Right lung (tissue), 2 donors: ENCODE measurements at regions not wholly inside any gene's neighbourhood (a gene's known extent, or its start where the extent isn't known, plus 50 kb on each side); places are given as distances from the start of the nearest gene placed in this dataset.
"Not testable (repeated sequence)": the region's sequence is repeated elsewhere in the genome, so short reads cannot be mapped to it uniquely, and the experiment has no call there.

Source experiments
- DNase-seq, 2 donors: peaks; one replicate each; pipeline ENCODE4 v3.0.0-alpha.2; 2013

DNA sequence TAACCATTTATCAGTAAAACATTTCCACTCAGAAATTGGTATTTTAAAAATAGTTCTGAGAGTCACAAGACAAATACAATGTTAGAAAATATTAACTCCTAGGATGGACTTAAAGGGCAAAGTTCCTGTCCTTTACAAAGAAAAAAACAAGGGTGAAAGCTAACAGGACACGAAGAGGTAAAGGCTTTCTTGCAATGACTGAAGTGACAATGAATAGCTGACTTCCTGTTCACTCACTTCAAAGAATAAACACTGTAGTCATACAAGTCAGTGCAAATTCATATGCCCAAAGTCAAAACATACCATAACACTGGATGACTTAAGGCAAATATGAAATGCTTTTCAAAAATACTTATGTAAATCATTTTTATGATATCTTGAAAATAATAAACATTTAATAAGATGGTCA is 1389.8 kb upstream of the ALCAM start:
- DNase-seq, result no peak

GRCh38 chr3:103977417-103977816 is 1389.3 kb upstream of the ALCAM start:
- DNase-seq, result no peak

GRCh38 chr3:103991461-103992115 is 1375.1 kb upstream of the ALCAM start:
- no peak for DNase-seq

GRCh38 chr3:103992469-103992868 is 1374.2 kb upstream of the ALCAM start:
- DNase-seq, result no peak

DNA sequence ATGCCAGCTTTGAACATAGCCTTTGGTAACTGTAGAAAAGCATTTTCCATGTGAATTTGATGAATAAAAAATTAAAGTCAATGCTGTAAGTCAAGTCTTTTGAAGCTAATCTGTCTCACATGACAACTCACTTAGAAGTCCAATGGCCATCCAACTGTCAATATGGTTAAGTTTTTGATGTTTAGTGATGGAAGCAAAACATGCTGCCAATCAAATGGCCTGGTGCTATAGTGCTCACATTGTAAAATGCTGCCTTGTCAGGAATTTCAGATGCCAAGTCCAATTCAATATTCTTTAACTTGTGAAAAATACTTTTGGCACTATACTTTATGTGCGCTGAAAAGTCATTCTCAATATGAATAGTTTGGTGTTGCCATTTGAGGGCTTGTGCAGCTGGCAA is 1361.8 kb upstream of the ALCAM start:
- DNase-seq, result no peak

DNA sequence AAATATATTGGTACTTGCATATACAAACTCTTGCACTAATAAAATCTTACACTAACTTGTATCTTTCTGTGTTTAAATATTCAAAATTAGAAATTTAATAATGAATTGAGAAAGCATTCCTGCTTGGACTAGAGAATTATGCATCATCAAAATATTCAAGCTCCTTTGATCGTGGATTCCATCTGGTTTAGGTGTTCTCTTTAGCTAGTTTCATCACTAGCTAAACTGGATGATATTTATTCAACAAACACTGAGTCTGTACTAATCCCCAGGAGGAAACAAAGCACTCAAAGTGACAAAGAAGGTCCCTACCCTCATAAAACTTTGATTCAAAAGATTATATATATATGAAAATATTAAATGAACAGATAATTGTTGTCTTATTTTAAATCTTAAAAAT is 1360.9 kb upstream of the ALCAM start:
- DNase-seq, result no peak

DNA sequence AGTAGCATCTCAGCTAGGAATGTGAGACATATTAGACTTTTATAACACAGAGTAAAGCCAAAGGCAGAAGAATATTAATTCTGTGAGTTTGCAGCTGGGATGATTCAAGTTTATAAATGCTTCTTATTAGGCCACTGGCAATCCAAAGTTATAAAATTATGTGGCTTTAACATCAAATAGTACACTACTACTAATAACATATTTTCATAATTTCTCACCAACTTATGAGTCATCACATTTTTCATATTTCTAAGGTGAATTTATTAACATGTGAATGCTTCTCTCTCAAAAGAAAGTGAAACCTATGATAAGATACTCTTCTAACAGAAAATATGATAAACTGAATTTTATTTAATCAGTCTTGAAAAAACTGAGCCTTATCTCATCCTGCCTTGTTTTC is 1348.2 kb upstream of the ALCAM start:
- DNase-seq, result no peak

- no peak for DNase-seq
Observed at GRCh38 chr3:104031598-104031997, 1335.1 kb upstream of the ALCAM start.

GRCh38 chr3:104032283-104032682 is 1334.4 kb upstream of the ALCAM start:
- DNase-seq, result no peak

- DNase-seq, result no peak
Observed at GRCh38 chr3:104040896-104041295, 1325.8 kb upstream of the ALCAM start.

GRCh38 chr3:104043001-104043543 is 1323.6 kb upstream of the ALCAM start:
- not testable (repeated sequence) for DNase-seq

GRCh38 chr3:104044002-104044401 is 1322.7 kb upstream of the ALCAM start:
- no peak for DNase-seq

DNA sequence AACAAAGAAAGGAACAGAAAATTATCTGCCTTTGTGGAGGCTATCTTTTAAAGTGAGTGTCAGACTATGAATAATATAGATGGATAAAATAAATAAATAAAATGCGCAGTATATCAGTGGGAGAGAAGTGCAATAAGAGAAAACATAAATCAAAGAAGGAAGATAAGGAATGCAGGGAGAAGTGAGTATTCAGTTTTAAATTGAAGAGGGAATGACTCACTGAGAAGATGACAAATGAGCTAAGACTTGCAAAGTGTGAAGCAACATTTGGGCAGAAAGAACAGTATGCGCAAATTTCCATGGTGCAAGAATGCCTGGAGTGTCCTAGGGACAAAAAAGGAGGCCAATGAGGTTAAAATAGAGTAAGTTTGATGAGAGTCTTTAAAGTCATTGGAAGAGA is 1300.1 kb upstream of the ALCAM start:
- no peak for DNase-seq

- DNase-seq, result no peak
Observed at GRCh38 chr3:104069114-104069513, 1297.6 kb upstream of the ALCAM start.

- DNase-seq, result no peak
Observed at GRCh38 chr3:104070906-104071305, 1295.8 kb upstream of the ALCAM start.

DNA sequence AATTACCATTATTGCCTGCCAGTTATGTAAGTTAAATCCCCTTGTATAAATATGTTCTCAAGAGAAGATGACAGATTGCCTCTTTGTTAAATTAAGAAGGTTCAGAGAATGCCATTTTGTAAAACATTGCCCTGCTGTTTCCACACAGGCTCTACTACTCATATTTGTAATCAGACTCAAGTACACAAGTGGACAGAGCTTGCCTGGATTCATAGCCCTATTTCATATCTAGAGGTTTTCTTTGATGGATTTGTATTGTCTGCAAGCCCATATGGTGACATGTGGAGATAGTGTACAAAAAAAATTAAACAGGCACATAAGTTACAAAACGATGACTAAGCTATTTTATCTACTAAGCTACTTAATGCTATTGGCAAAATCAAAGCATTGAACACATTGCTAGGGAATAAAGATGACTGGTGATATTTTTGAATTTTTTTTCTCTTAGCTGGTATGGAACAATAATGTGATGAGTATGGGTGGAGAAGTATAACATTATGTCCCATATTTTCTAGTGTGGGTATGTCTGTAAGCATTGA is 1286.6 kb upstream of the ALCAM start:
- no peak for DNase-seq

DNA sequence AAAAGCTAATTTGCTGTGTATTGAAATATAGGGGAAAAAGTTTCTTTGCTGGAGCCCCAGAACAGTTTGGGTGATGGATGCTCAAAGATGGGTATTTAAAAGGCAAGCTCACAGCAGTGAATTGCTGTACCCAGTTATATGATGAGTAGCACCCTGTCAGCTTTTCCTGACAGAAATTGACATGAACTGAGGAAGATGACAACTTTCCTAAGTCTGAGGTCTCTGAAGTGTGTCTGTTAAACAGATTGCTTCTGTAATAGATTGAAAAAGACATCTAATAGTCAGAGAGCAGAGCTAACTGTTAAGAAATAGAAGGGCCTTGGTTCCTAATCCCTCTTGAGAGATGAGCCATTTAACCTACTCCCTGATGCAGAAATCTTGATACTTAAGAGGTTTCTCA is 1278.0 kb upstream of the ALCAM start:
- DNase-seq, result no peak

- DNase-seq, result not testable (repeated sequence)
Observed at GRCh38 chr3:104089987-104090386, 1276.7 kb upstream of the ALCAM start.

GRCh38 chr3:104101736-104102135 is 1265.0 kb upstream of the ALCAM start:
- DNase-seq, result no peak

- peak; percentile 5 to 35 for DNase-seq
Observed at GRCh38 chr3:104102386-104102785, 1264.3 kb upstream of the ALCAM start.

- no peak for DNase-seq
Observed at GRCh38 chr3:104106276-104106675, 1260.4 kb upstream of the ALCAM start.

DNA sequence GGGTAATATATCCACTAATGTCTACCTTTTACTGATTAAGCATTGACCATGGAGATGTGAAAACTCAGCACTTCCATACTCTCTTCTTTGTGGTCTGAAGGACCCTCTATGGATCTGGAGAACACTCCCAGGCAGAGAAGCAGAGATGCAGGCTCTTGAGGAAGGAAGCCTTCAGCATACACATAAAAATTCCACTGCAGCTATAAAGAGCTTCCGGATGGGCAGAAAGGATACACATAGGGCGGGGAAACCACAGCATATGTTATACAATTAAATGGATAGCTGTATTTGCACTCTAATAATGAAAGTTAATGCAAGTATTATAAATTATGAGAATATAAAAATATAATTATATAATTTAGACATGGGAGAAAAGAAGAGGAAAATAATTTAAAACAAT is 1258.2 kb upstream of the ALCAM start:
- DNase-seq, result no peak

DNA sequence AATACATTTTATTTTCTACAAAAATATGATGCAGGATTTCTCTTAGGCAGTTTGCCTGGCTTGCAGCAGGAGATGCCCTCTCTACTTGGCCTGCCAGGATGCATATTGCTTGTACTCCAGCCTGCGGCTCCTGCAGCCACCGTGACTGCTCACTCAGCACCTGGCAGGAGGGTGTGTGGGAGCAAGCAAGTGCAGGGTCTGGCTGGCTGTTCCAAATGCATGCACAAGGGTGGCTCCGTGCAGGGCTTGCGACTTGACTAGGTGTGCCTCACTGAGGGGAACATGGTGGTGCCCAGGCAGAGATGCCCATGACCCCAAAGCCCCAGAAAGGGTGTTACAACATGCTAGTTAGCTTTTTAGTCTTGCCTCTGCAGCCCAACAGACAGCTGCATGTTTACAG is 1240.2 kb upstream of the ALCAM start:
- DNase-seq, result no peak
